BJ (cell line): ENCODE measurements at regions not wholly inside any gene's neighbourhood (a gene's known extent, or its start where the extent isn't known, plus 50 kb on each side); places are given as distances from the start of the nearest gene placed in this dataset.

ENCODE experiments used
- CTCF ChIA-PET: fragments of 350-600 bp; formaldehyde crosslinking; extraction: SDS; loops from one replicate; lab custom pipeline; 2021; ENCODE audit warnings: antibody characterized with exemption, inconsistent platforms; lab: Yijun Ruan, JAX
- POLR2A ChIA-PET: fragments of 300-600 bp; sonication (Branson Sonifier 250); formaldehyde crosslinking; extraction: SDS; loops from one replicate; lab custom pipeline; 2021; ENCODE audit warnings: antibody characterized with exemption; lab: Charles Lee
- DNase-seq: peaks from one replicate; pipeline ENCODE4 v3.0.0-alpha.2; 2011; ENCODE audit warnings: low read depth
- H3K27me3 ChIP-seq: 2 replicates; pipeline ENCODE4 v1.6.0; 2011; ENCODE audit warnings: low read length; ENCODE audit not compliant: control insufficient read depth, insufficient read depth
- H3K36me3 ChIP-seq: 2 replicates; pipeline ENCODE4 v1.5.1; 2011; ENCODE audit warnings: low read length; ENCODE audit not compliant: control insufficient read depth, insufficient read depth
- H3K4me3 ChIP-seq: 2 replicates; pipeline ENCODE4 v1.5.1; 2011; ENCODE audit warnings: low read depth, mild to moderate bottlenecking, control low read depth, low read length
- TF ChIP-seq, protein P1 (sequence below): IDR thresholded peaks from 2 replicates; pipeline ENCODE4 v1.5.1; 2011; ENCODE audit warnings: low read depth, mild to moderate bottlenecking, control low read depth, inconsistent platforms, low read length, moderate library complexity; ENCODE audit not compliant: insufficient read depth

DNA sequence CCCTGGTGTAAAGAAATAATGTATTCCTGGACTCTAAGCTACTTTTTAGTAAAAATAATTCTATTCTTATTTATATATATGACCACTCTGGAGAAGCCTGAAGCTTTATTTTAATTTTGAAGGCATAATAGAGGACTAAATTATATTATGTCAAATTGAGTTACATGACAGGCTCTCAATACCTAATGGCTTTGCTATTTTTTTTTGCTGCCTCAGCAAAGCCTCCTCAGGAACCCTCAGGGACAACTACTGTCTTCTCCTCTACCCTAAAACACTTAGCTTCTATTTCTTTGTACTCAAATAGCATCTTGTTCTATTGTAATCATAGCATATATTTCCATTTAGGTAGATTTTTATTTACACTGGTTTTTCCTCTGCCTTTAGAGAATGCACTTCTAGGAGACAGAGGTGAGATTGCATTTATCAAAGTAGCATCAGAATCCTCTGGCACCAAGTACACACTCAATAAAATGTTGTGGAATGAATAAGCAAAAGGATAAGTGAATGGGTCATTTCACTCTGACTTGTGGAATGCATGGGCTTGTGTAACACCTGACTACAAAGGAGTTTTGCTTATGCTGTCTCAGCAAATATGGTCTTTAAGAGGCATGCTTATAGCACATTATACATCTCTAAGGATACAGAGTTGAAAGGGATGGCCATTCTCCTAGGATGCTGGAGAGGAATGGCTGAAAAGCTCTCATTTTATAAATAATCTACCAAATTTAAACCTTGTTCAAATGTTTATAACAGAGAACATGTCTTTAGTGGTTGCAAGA, 605.2 kb downstream of the KCNJ2 start:
- H3K36me3 ChIP-seq = no peaks in the 10 kb centered on the region
- no peak for DNase-seq
- TF ChIP-seq, protein P1, sequence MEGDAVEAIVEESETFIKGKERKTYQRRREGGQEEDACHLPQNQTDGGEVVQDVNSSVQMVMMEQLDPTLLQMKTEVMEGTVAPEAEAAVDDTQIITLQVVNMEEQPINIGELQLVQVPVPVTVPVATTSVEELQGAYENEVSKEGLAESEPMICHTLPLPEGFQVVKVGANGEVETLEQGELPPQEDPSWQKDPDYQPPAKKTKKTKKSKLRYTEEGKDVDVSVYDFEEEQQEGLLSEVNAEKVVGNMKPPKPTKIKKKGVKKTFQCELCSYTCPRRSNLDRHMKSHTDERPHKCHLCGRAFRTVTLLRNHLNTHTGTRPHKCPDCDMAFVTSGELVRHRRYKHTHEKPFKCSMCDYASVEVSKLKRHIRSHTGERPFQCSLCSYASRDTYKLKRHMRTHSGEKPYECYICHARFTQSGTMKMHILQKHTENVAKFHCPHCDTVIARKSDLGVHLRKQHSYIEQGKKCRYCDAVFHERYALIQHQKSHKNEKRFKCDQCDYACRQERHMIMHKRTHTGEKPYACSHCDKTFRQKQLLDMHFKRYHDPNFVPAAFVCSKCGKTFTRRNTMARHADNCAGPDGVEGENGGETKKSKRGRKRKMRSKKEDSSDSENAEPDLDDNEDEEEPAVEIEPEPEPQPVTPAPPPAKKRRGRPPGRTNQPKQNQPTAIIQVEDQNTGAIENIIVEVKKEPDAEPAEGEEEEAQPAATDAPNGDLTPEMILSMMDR = no peak
- CTCF ChIA-PET = no interaction called here
- no peaks in the 10 kb centered on the region for H3K27me3 ChIP-seq
- POLR2A ChIA-PET = no interaction called here
- H3K4me3 ChIP-seq = no peak overlapping the region

DNA sequence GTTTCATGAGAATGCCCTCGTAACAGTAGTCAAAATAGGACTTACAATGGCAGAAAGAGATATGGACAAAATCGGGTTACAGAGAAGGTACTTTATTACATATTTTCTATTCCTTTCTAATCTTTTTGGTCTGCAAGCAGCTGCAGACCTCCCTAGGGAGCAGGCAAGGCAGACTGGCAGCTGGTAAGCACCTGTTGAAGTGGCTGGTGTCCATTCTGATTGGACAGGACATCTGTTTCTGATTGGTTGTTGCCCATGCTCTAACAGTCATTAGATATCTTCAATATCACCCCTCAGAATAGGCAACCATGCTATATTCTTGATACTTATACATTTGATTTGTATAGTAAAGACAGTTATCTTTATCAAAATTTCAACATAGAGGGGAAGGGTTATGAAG, 606.3 kb downstream of the KCNJ2 start:
- no peaks in the 10 kb centered on the region for H3K27me3 ChIP-seq
- CTCF ChIA-PET = no interaction called here
- TF ChIP-seq, protein P1 = no peak
- H3K36me3 ChIP-seq = no peaks in the 10 kb centered on the region
- POLR2A ChIA-PET = no interaction called here
- no peak overlapping the region for H3K4me3 ChIP-seq
- DNase-seq = no peak

DNA sequence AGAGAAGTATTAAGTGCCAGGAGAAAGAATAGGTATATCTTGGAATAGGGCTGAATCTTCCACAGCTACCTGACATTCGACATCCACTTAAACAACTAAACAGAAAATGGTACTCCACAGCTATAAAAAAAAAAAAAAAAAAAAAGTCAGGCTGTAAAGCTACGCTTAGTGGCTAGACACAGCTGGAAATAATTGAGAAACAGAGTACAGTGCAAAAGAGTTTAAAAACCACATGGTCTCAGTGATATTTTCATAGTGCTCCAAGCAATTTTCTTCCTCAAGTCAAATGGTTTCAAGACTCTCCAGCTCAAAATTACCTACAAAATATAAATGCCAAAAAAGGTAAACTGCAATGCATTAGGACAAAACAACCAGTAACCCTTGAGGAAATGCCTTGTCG, 607.1 kb downstream of the KCNJ2 start:
- ChIA-PET CTCF (interaction anchor here (2.0 kb wide), 1 partner anchor 10 kb away, joined by 5 read pairs; no protein-coding TSS in a partner anchor), POLR2A (no interaction called here)
- Histone ChIP-seq H3K36me3 (no peaks in the 10 kb centered on the region), H3K27me3 (no peaks in the 10 kb centered on the region), H3K4me3 (no peak overlapping the region)
- TF ChIP-seq, protein P1 = no peak
- DNase-seq = no peak

DNA sequence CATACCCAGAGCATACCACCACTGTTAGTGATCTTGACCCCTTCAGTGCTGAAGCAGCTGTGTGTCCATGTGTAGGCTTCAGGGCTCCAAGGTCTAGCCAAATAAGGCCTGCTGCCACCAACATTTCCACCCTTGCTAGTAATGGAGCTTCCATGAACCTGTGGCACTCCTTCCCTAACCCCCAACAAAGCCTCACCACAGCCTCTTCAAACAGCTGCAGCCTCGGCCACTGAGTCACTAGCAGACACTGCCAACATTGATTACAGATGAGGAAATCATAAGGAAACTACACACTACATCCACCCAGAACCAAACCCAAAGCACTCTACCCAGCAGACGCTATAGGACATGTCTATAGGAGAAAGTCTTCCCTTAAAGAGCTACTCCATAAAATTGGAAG, 610.7 kb downstream of the KCNJ2 start:
- POLR2A ChIA-PET = no interaction called here
- no peak for DNase-seq
- Histone ChIP-seq H3K27me3 (no peaks in the 10 kb centered on the region), H3K4me3 (no peak overlapping the region), H3K36me3 (no peaks in the 10 kb centered on the region)
- TF ChIP-seq, protein P1 = no peak
- CTCF ChIA-PET = interaction anchor here (1.0 kb wide), 1 partner anchor 13 kb away, joined by 4 read pairs; no protein-coding TSS in a partner anchor

DNA sequence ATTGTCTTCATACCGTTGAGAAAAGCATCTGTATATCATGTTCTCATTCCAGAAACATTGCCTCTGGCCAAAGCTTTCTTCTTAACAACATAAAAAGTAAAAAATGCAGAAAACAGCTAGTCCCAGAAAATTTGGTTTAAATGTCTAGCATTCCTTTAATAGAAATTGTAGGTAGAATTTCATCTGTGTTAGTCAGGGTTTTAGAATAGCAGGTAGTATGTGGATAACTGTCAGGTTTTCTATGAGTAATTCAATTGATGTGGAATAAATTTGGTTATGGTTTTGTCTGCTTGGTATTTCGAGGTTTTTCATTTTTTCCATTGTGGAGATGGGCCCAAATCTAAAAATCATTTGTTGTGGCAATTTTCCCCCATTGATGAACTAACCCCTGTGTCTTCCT, 616.7 kb downstream of the KCNJ2 start:
- Histone ChIP-seq H3K36me3 (no peaks in the 10 kb centered on the region), H3K4me3 (no peak overlapping the region), H3K27me3 (no peaks in the 10 kb centered on the region)
- no peak for DNase-seq
- TF ChIP-seq, protein P1 = no peak
- ChIA-PET CTCF (no interaction called here), POLR2A (no interaction called here)
